CD4-positive, alpha-beta T cell (primary cell): ENCODE measurements at regions not wholly inside any gene's neighbourhood (a gene's known extent, or its start where the extent isn't known, plus 50 kb on each side); places are given as distances from the start of the nearest gene placed in this dataset.

ENCODE experiments used
- ATAC-seq: fragments of 200-7000 bp; cut with Tn5 transposase; one replicate; pipeline ENCODE4 v1.10.0; 2022; ENCODE audit warnings: mild to moderate bottlenecking; ENCODE audit not compliant: poor library complexity
- CTCF ChIA-PET: fragments of 350-600 bp; sonication (Branson Sonifier 250); formaldehyde crosslinking; loops from one replicate; lab custom pipeline; 2021; ENCODE audit warnings: antibody characterized with exemption, inconsistent platforms; lab: Charles Lee
- POLR2A ChIA-PET: fragments of 350-600 bp; sonication (Branson Sonifier 250); formaldehyde crosslinking; loops from one replicate; lab custom pipeline; 2021; ENCODE audit warnings: antibody characterized with exemption, inconsistent platforms; lab: Charles Lee
- DNase-seq, 14 experiments: peaks; one replicate each; pipeline ENCODE4 v3.0.0-alpha.2; 2013 to 2020; ENCODE audit warnings: mixed read lengths in 2 of 14
- H3K27ac ChIP-seq, 2 donors: one replicate each; pipeline versions ENCODE4 v1.5.1 to v1.7.0; 2013; ENCODE audit warnings: low read length in 2 of 2, low read depth in 1 of 2, mild to moderate bottlenecking in 1 of 2
- H3K27me3 ChIP-seq, 2 experiments: 1 replicate in 1 of 2; 2 replicates in 1 of 2; pipeline versions ENCODE4 v1.6.1 to v1.7.0; 2013; ENCODE audit warnings: low read length in 2 of 2, control low read depth in 1 of 2, mild to moderate bottlenecking in 1 of 2, moderate library complexity in 1 of 2; ENCODE audit not compliant: insufficient read depth in 2 of 2, control insufficient read depth in 1 of 2
- H3K36me3 ChIP-seq: one replicate; pipeline ENCODE4 v1.6.1; 2013; ENCODE audit warnings: low read length, control low read depth; ENCODE audit not compliant: insufficient read depth
- H3K4me1 ChIP-seq: one replicate; pipeline ENCODE4 v1.6.1; 2013; ENCODE audit warnings: low read length, control low read depth; ENCODE audit not compliant: insufficient read depth
- H3K4me3 ChIP-seq: one replicate; pipeline ENCODE4 v1.5.1; 2013; ENCODE audit warnings: mild to moderate bottlenecking, low read length, moderate library complexity
- H3K9me3 ChIP-seq, 2 experiments: 1 replicate in 1 of 2; 2 replicates in 1 of 2; pipeline versions ENCODE4 v1.6.1 to v1.7.0; 2013; ENCODE audit warnings: low read length in 2 of 2, mild to moderate bottlenecking in 2 of 2, control low read depth in 1 of 2, moderate library complexity in 1 of 2; ENCODE audit not compliant: control insufficient read depth in 1 of 2, insufficient read depth in 1 of 2
- H3K27ac Mint-ChIP-seq: one replicate; pipeline ENCODE4 v1.8.0; 2020; ENCODE audit warnings: mixed read lengths
- H3K27me3 Mint-ChIP-seq: one replicate; pipeline ENCODE4 v1.8.0; 2021; ENCODE audit warnings: mixed read lengths
- H3K36me3 Mint-ChIP-seq: one replicate; pipeline ENCODE4 v1.8.0; 2021; ENCODE audit warnings: low read depth, mixed read lengths
- H3K4me1 Mint-ChIP-seq: one replicate; pipeline ENCODE4 v1.8.0; 2021; ENCODE audit warnings: low read depth, mixed read lengths
- H3K4me3 Mint-ChIP-seq: one replicate; pipeline ENCODE4 v1.8.0; 2020; ENCODE audit warnings: mild to moderate bottlenecking, mixed read lengths
- H3K9me3 Mint-ChIP-seq: one replicate; pipeline ENCODE4 v1.8.0; 2020; ENCODE audit warnings: mixed read lengths
- CTCF ChIP-seq: fragments of 200-600 bp; IDR thresholded peaks from one replicate; pipeline ENCODE4 v1.8.0; 2022; ENCODE audit warnings: antibody characterized with exemption, mild to moderate bottlenecking
- intact Hi-C, 2 experiments: fragments of 100-400 bp; cut with DNase I in 1 of 2; cut with micrococcal nuclease in 1 of 2; formaldehyde crosslinking; loops; one replicate each; pipeline versions ENCODE4 v1.15.1 to v1.9.0; 2023 to 2025; cut with DNase I, micrococcal nuclease

GRCh38 chr15:73813589-73813988 is 59.8 kb upstream of the TBC1D21 start:
- H3K4me3 Mint-ChIP-seq, result no peak overlapping the region
- no peaks in the 10 kb centered on the region for H3K9me3 Mint-ChIP-seq
- H3K36me3 Mint-ChIP-seq, result no peaks in the 10 kb centered on the region
- H3K4me1 ChIP-seq, result no peaks in the 10 kb centered on the region
- ChIA-PET POLR2A (no interaction called here), CTCF (no interaction called here)
- DNase-seq (no peak), ATAC-seq (no peak)
- no peaks in the 10 kb centered on the region for H3K27me3 Mint-ChIP-seq
- intact Hi-C loops, result no loop called here
- no peaks in the 10 kb centered on the region for H3K27me3 ChIP-seq
- peaks cover 0 to 4% of the 10 kb centered on the region in 2 experiments for H3K9me3 ChIP-seq
- no peak overlapping the region for H3K27ac ChIP-seq
- no peaks in the 10 kb centered on the region for H3K4me1 Mint-ChIP-seq
- H3K4me3 ChIP-seq, result no peak overlapping the region
- no peaks in the 10 kb centered on the region for H3K36me3 ChIP-seq
- no peak overlapping the region for H3K27ac Mint-ChIP-seq
- no peak for TF ChIP-seq CTCF

GRCh38 chr15:73818308-73818985 is 54.9 kb upstream of the TBC1D21 start:
- intact Hi-C loops, result no loop called here
- Mint-ChIP-seq H3K4me1 (no peaks in the 10 kb centered on the region), H3K36me3 (no peaks in the 10 kb centered on the region), H3K9me3 (no peaks in the 10 kb centered on the region), H3K27ac (no peak overlapping the region), H3K27me3 (peaks cover 21% of the 10 kb centered on the region), H3K4me3 (no peak overlapping the region)
- ChIA-PET CTCF (no interaction called here), POLR2A (no interaction called here)
- Histone ChIP-seq H3K27ac (no peak overlapping the region), H3K9me3 (peaks cover 0 to 4% of the 10 kb centered on the region in 2 experiments), H3K4me1 (no peaks in the 10 kb centered on the region), H3K4me3 (no peak overlapping the region), H3K36me3 (no peaks in the 10 kb centered on the region), H3K27me3 (no peaks in the 10 kb centered on the region)
- ATAC-seq, result no peak
- TF ChIP-seq CTCF, result no peak
- no peak for DNase-seq

GRCh38 chr15:73821181-73821580 is 52.2 kb upstream of the TBC1D21 start:
- Mint-ChIP-seq H3K27ac (no peak overlapping the region), H3K36me3 (no peaks in the 10 kb centered on the region), H3K9me3 (no peaks in the 10 kb centered on the region), H3K4me1 (no peaks in the 10 kb centered on the region), H3K27me3 (peaks cover 36% of the 10 kb centered on the region), H3K4me3 (no peak overlapping the region)
- peaks cover 0 to 4% of the 10 kb centered on the region in 2 experiments for H3K9me3 ChIP-seq
- ChIA-PET CTCF (no interaction called here), POLR2A (no interaction called here)
- H3K27me3 ChIP-seq, result no peaks in the 10 kb centered on the region
- H3K27ac ChIP-seq, result no peak overlapping the region
- intact Hi-C loops, result no loop called here
- TF ChIP-seq CTCF, result no peak
- no peak overlapping the region for H3K4me3 ChIP-seq
- no peaks in the 10 kb centered on the region for H3K4me1 ChIP-seq
- DNase-seq, result no peak
- no peaks in the 10 kb centered on the region for H3K36me3 ChIP-seq
- ATAC-seq, result no peak
